HG02610 (cell line): ENCODE measurements at regions not wholly inside any gene's neighbourhood (a gene's known extent, or its start where the extent isn't known, plus 50 kb on each side); places are given as distances from the start of the nearest gene placed in this dataset.
"Not testable (repeated sequence)": the region's sequence is repeated elsewhere in the genome, so short reads cannot be mapped to it uniquely, and the experiment has no call there.

Experiments used
- ATAC-seq: cut with Tn5 transposase; IDR thresholded peaks from one replicate; pipeline ENCODE4 v1.9.1; 2021; ENCODE audit warnings: mild to moderate bottlenecking, moderate library complexity; ENCODE audit not compliant: unreplicated experiment

DNA sequence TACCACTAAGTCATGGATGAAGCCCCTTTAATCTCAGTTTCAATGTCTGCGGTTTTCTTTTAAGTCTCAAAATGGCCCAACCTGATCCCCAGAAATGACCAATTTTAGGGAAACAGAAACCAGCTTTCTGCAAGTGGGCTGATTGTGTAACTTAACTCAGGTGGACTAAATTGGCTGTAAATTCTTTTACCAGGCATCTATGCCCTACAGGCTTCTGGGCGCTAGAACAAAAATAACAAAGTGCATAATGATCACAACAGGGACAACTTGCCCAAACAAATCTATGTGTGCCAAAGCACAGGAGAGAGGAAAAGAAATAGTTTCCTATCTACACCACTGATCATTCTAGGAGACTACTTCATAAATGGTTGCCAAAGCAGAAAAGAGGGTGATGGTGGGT, 112.3 kb upstream of the SETBP1 start:
- no peak for ATAC-seq

DNA sequence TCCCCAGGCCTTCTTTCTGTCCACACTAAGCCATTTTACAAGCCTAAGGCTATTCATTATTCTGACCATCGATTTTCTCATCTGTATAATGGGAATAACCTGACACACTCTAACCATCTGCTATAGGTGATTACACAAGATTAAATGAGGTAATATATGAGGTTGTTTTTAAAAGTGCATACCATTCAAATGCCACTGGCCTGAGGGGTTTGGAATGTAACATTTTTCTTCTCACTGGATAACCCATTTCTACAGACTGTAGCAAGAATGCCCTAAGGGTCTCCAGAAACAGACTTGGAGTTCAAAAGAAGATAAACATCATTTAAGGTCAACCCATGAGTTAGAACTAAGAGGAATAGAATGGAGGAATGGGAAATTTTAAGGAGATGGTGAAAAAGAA, 111.7 kb upstream of the SETBP1 start:
- ATAC-seq: no peak

DNA sequence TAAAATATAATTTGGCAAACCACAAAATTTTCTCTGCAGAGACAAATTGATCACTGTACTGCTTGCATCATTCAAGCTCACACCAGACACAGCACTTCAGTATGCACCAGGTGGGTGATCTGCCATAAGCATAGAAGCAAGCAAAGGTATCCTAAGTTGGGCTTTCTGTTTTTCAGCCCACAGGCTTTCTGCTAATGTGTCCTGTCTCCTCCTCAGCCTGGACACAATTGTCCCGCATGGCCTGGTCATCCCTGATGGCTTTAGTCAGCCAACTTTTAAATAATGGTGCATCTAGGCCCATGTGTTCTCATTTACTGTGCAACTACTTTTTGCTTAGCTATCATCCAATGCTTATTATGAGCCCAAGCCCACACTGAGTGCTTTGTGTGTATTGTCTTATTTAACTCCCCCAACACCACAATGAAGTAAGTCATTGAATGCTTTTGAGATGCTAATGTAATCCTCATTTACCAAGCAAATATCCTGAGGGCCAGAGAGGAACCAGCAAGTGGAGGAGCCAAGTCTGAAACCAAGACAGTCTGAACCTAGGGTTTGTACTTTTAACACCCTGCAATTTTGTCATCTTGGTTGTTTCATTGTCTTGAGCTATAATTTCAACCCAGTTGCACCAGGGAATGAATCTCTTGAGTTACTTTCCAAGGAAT, 111.2 kb upstream of the SETBP1 start:
- no peak for ATAC-seq

GRCh38 chr18:44579028-44579702, 101.5 kb upstream of the SETBP1 start:
- no peak for ATAC-seq

DNA sequence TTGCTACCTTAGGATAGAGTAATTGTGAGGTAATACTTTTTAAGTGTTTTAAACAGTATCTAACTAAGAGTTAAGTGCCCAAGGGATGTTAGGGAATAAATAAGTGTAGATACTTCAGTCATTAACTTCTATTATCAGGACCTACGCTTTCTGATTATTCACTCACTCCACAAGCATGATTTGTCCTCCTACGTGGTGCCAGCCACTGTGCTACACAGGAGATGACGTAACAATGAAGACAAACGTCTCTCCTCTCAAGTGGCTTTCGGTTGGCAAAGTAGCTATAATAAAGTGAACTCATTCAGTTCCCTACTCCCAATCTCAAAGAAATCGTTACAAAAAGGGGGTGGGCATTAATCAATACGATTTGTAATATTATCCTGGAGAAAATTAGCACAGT, 100.9 kb upstream of the SETBP1 start:
- ATAC-seq: no peak

DNA sequence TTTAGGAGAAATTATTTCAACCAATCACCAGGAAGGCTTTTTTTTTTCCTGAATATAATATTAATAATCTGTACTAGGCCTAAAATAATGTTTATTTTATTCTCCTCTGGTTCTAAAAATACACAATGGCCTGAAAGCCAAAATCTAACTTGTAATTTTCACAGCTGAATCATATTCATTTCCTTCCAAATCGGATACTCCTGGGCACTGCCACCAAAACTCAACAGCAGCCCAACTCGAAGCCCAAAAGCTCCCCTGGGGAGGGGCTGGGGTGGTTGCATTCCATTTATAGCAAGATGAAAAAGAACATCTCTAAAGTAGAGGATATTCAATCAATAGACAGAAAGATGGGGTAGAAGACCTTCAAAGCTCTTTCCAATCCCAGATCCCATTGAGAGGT, 100.5 kb upstream of the SETBP1 start:
- no peak for ATAC-seq

DNA sequence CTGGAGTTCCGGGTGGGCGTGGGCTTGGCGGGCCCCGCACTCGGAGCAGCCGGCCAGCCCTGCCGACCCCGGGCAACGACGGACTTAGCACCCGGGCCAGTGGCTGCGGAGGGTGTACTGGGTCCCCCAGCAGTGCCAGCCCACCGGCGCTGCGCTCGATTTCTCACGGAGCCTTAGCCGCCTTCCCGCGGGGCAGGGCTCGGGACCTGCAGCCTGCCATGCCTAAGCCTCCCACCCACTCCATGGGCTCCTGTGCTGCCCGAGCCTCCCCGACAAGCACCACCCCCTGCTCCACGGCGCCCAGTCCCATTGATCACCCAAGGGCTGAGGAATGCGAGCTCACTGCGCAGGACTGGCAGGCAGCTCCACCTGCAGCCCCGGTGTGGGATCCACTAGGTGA, 99.9 kb upstream of the SETBP1 start:
- not testable (repeated sequence) for ATAC-seq

DNA sequence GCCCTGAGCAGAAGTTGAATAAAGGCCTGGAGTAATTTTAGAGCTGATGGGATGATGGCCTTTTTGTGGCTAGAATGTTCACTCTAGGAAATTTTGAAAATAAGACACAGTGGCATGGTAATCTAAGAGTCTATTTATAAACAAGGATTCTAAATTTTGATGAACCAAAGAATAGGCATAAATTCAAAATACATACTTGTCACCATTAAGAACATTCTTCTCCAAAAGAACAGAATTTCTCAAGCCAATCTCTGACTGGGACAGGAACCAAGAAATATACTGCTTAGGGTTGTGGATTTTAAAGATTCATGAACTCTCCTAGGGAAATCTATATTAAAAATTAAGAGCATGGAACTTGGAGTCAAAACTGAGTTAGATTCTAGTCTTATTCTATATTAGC, 98.2 kb upstream of the SETBP1 start:
- no peak for ATAC-seq

GRCh38 chr18:44584900-44585299, 95.8 kb upstream of the SETBP1 start:
- ATAC-seq: no peak

DNA sequence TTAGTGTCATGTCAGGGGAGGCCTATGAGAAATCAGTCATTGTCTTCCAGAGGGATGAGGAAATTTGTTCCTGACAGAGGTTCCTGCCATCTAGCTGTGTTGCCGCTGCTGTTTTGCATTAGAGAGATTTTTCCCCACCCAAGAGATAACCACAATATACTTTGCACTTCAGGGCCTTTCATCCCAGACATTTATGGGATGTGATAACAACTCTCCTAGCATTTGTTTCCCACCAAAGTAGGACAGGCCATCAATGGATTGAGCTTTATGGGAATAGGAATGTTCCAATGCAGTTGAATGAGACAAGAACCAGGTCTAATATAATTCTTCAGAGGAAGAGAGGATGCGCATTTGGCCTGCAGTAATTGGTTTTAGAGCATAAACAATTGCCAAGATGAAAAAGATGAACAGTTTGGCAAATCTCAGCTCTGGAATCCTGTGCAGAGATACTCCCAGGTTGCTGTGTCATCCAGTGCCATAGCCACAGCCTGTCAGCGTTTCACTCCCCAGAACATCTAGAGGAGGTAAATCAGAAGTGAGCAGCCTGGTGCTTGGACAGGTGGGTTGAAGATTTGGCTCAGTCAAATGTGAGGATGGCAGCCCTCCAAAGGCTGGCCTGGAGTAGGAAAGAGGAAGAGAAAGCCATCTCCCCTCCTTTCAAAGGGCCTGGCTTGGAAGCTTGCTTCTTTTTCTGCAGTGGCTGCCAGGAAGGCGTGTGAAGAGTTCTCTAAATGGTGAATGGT, 93.7 kb upstream of the SETBP1 start:
- no peak for ATAC-seq

DNA sequence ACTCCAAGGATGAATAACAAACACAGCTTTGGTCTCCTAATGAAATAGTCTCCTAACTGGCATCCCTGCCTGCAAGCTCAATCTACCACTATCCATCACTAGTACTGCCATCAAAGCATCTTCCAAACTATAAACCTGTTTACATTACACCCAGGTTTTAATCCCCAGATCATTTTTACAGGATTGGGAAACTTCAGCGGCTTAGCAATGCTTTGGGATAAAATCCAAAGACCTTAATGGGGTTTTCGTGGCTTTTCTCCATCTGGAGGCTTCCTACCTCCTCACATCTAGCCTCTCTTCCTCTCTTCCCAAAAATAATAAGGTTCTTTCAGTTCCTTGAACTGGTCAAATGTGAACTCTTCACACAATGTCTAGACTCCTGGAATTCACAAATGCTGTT, 92.2 kb upstream of the SETBP1 start:
- no peak for ATAC-seq

- ATAC-seq: no peak
Measured at GRCh38 chr18:44589693-44590355, 90.9 kb upstream of the SETBP1 start.

DNA sequence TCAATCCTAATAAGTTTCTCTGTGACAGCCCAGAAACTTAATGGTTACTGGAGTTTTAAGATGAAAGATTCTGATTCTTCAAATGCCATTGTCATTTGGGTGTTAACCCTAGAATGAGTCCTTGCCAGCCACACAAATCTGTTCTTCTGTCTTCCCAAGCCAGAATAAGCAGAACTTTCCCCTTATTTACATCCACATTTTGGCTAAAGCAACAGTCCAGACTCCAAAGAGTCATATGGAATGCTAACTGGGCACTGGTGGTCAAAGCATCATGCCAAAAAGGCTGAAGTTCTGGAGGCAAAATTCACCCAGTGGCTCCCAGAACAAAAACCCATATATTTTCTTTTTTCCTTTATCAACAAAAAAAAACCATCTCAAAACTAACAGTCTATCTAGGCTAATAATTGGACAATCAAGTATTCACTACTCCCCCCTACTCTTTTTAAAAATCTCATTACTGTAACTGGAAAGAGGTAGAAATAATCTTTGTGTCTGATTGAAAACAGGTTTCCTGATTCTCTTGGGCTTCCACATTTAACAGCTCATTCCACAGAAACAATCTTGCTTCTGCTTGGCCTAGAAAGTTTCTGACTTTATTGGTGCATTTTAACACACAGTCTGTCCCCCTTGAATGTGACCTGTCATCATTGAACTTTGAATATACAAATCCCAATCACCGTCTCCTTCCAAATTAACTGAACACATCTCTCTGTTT, 89.6 kb upstream of the SETBP1 start:
- ATAC-seq: no peak

- ATAC-seq: no peak
Measured at GRCh38 chr18:44592639-44593038, 88.0 kb upstream of the SETBP1 start.

- no peak for ATAC-seq
Measured at GRCh38 chr18:44594799-44595467, 85.8 kb upstream of the SETBP1 start.

DNA sequence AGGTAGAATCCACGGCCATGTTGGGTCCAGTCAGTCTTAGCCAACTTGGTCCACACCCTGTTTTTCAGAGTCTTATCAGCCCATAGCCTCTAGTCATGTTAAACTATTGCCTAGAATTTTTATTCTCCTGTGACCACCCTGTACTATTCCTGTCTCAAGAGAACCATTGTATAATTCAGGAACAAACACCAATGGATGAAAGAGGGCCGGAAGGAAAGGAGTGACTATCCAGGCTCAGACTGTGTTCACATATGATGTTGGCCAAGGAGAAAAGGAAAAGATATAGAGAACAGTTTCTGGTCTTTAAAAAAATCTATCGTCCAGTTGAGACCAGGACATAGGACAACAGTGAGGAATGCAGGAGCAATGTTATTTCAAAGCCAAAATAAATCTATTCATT, 82.9 kb upstream of the SETBP1 start:
- no peak for ATAC-seq

GRCh38 chr18:44598514-44598913, 82.2 kb upstream of the SETBP1 start:
- no peak for ATAC-seq

DNA sequence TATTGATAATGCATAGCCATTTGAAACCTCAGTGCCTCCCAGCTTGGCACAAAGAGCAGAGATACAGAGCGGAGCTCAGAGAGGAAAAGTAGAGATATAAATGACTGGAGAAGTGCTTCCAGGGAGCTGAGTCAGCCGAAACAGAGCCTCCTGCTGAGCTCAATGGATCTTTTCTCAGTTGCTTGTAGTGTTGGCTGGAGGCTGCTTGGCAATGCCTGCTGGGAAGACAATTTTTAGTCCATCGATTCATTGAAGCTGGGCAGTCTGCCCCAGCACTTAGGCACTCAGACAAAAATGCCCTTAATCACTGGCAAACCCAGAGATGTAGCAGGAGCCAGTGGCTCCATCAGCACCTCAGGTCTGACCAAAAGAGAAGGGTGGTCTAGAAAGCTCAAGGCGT, 81.3 kb upstream of the SETBP1 start:
- ATAC-seq: no peak

DNA sequence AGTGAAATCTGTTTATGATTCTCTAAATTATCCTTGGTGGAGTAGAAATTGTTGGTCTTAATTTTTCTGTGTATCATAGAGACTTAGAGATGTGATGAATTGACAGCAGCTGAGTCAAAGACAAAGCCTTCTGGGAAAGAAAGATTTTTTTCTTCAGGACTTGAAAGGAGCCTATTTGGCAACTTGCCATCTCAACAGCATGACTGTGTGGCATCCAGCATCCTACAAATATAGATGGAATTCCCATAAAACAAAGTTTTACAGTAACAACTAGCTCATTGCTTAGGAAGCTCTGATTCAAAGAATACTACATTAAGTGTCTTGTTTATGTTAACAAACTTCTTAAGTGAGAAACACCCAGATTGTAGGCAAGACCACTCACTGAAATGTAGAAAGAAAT, 79.2 kb upstream of the SETBP1 start:
- no peak for ATAC-seq

GRCh38 chr18:44602380-44602779, 78.3 kb upstream of the SETBP1 start:
- no peak for ATAC-seq
